GDM1 (cell line): ENCODE measurements at regions not wholly inside any gene's neighbourhood (a gene's known extent, or its start where the extent isn't known, plus 50 kb on each side); places are given as distances from the start of the nearest gene placed in this dataset.

Source experiments
- DNase-seq: peaks from one replicate; lab custom pipeline; 2025; lab: John Stamatoyannopoulos, UW

- no peak for DNase-seq
Observed at GRCh38 chr5:124315741-124316415, 430.6 kb downstream of the ZNF608 start.

- no peak for DNase-seq
Observed at GRCh38 chr5:124310453-124310852, 436.0 kb downstream of the ZNF608 start.

- no peak for DNase-seq
Observed at GRCh38 chr5:124309241-124309980, 437.0 kb downstream of the ZNF608 start.

- DNase-seq, result no peak
Observed at GRCh38 chr5:124303366-124303765, 443.1 kb downstream of the ZNF608 start.

GRCh38 chr5:124302533-124302932 is 443.9 kb downstream of the ZNF608 start:
- DNase-seq, result no peak

GRCh38 chr5:124301850-124302249 is 444.6 kb downstream of the ZNF608 start:
- DNase-seq, result no peak

- no peak for DNase-seq
Observed at GRCh38 chr5:124300815-124301621, 445.4 kb downstream of the ZNF608 start.

- DNase-seq, result no peak
Observed at GRCh38 chr5:124297826-124298225, 448.6 kb downstream of the ZNF608 start.

- no peak for DNase-seq
Observed at GRCh38 chr5:124292322-124292855, 454.1 kb downstream of the ZNF608 start.

- no peak for DNase-seq
Observed at GRCh38 chr5:124289641-124290311, 456.7 kb downstream of the ZNF608 start.

GRCh38 chr5:124289130-124289529 is 457.3 kb downstream of the ZNF608 start:
- no peak for DNase-seq

GRCh38 chr5:124287813-124288212 is 458.6 kb downstream of the ZNF608 start:
- DNase-seq, result no peak

- no peak for DNase-seq
Observed at GRCh38 chr5:124285733-124286132, 460.7 kb downstream of the ZNF608 start.

- DNase-seq, result no peak
Observed at GRCh38 chr5:124285071-124285470, 461.4 kb downstream of the ZNF608 start.

- no peak for DNase-seq
Observed at GRCh38 chr5:124283031-124283430, 463.4 kb downstream of the ZNF608 start.

GRCh38 chr5:124280079-124280478 is 466.4 kb downstream of the ZNF608 start:
- no peak for DNase-seq

- no peak for DNase-seq
Observed at GRCh38 chr5:124279146-124279876, 467.1 kb downstream of the ZNF608 start.

- no peak for DNase-seq
Observed at GRCh38 chr5:124278636-124279035, 467.8 kb downstream of the ZNF608 start.

GRCh38 chr5:124277767-124278545 is 468.5 kb downstream of the ZNF608 start:
- DNase-seq, result no peak

GRCh38 chr5:124276166-124276565 is 470.3 kb downstream of the ZNF608 start:
- DNase-seq, result no peak
